Esophagus (tissue), 2 donors: ENCODE measurements at regions not wholly inside any gene's neighbourhood (a gene's known extent, or its start where the extent isn't known, plus 50 kb on each side); places are given as distances from the start of the nearest gene placed in this dataset.
"Not testable (repeated sequence)": the region's sequence is repeated elsewhere in the genome, so short reads cannot be mapped to it uniquely, and the experiment has no call there.

Experiments used
- H3K27ac ChIP-seq, 2 donors: one replicate each; pipeline ENCODE4 v1.5.1; 2013; ENCODE audit warnings: low read depth in 2 of 2, mild to moderate bottlenecking in 2 of 2, inconsistent platforms in 1 of 2, low read length in 1 of 2, moderate library complexity in 1 of 2
- H3K27me3 ChIP-seq, 2 donors: one replicate each; pipeline ENCODE4 v1.6.1; 2013; ENCODE audit warnings: low read length in 2 of 2, control low read depth in 1 of 2, mild to moderate bottlenecking in 1 of 2; ENCODE audit not compliant: insufficient read depth in 2 of 2, control insufficient read depth in 1 of 2
- H3K36me3 ChIP-seq, 2 donors: one replicate each; pipeline ENCODE4 v1.6.1; 2013; ENCODE audit warnings: low read length in 1 of 2; ENCODE audit not compliant: control insufficient read depth in 2 of 2, insufficient read depth in 2 of 2
- H3K4me1 ChIP-seq, 2 donors: one replicate each; pipeline ENCODE4 v1.6.1; 2013; ENCODE audit warnings: low read length in 1 of 2; ENCODE audit not compliant: control insufficient read depth in 2 of 2, insufficient read depth in 2 of 2
- H3K4me3 ChIP-seq, 2 donors: one replicate each; pipeline ENCODE4 v1.5.1; 2013; ENCODE audit warnings: low read length in 2 of 2, mild to moderate bottlenecking in 2 of 2, low read depth in 1 of 2, moderate library complexity in 1 of 2
- H3K9me3 ChIP-seq, 2 donors: one replicate each; pipeline ENCODE4 v1.6.1; 2013; ENCODE audit warnings: mild to moderate bottlenecking in 2 of 2, low read depth in 1 of 2, low read length in 1 of 2, moderate library complexity in 1 of 2; ENCODE audit not compliant: control insufficient read depth in 2 of 2, insufficient read depth in 1 of 2
- WGBS, 2 donors: extraction: QIAGEN DNeasy Blood & Tissue Kit; methylation state at CpG; one replicate each; pipeline ENCODE4 v1.1.7; 2013; 5-methylcytosine and 5-hydroxymethylcytosine counted together
- donor health status: healthy with polysubstance abuse.
- donor health status: Bipolar disorder and iron deficiency.

DNA sequence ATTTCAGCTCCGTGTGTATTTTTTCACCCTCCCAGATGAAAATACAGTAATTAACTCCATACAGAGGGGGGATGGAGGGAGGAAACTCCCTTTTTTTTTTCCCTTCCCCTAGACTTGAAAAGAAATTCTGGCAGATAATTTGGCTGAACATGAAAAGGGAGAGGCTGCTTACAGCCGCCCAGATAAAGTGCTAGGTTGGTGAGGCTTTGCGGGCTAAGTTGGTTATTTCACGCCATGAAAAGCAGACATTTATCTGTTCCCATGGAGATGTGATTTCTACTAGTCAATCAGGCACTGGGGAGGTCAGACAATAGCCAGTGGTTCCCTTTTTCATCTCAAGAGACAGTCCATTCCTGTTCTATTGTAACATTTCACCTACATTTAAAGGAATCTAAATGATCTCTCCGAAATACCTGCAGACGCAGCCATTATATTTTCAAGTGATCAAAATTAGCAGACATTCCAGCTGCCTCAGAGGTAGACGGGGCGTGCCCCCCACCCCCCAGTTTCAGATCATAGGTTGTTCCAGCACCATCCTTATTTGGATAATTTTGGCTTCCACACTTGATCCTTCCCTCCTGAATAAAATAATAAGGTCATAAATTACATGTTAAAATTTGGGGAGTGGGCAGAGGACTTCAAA is 143.9 kb upstream of the ZNF217 start:
- Histone ChIP-seq H3K36me3 (no peaks in the 10 kb centered on the region), H3K4me3 (peak overlapping the region in 1 of 2 donors; percentile 27), H3K27me3 (no peaks in the 10 kb centered on the region), H3K4me1 (peaks cover 0 to 2% of the 10 kb centered on the region in 2 donors), H3K9me3 (no peaks in the 10 kb centered on the region), H3K27ac (peak overlapping the region; percentile 88 to 89)
- WGBS, 2 donors, result 39% methylated on average over 8 of the region's 8 CpGs

DNA sequence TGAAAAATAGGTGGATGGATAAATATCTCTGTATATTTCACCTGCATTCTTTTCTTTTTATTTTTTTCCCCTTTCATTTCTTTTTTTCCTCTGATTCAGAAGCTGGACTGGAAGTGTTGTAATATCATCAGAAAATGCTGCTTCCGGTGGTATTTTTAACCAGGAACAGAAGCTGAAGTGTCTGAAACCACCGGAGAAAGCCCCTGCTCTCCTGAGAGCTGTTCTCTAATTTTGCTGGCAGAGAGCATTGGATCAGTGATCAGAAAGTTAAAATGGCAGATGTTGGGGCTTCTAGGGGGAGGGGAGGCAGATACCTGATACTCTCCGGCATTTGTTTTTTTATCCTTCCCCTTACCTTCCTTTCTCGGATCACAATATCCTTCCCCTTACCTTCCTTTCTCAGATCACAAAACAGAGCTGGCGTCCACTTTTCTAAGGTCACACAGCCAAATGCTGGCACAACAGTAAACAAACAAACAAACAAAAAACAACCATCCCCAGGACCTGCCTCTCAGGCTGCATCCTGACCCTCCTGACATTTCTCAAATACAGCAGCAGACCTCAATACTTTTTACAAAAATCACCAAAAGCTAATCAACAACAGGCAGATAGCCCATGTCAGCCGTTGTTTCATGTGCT is 143.2 kb upstream of the ZNF217 start:
- WGBS, 2 donors, result 21 to 23% methylated on average over 6 of the region's 6 CpGs
- no peaks in the 10 kb centered on the region for H3K36me3 ChIP-seq
- H3K4me3 ChIP-seq, result no peak overlapping the region
- H3K9me3 ChIP-seq, result no peaks in the 10 kb centered on the region
- peaks cover 0 to 2% of the 10 kb centered on the region in 2 donors for H3K4me1 ChIP-seq
- H3K27ac ChIP-seq, result peak overlapping the region; percentile 25 to 68
- H3K27me3 ChIP-seq, result no peaks in the 10 kb centered on the region

DNA sequence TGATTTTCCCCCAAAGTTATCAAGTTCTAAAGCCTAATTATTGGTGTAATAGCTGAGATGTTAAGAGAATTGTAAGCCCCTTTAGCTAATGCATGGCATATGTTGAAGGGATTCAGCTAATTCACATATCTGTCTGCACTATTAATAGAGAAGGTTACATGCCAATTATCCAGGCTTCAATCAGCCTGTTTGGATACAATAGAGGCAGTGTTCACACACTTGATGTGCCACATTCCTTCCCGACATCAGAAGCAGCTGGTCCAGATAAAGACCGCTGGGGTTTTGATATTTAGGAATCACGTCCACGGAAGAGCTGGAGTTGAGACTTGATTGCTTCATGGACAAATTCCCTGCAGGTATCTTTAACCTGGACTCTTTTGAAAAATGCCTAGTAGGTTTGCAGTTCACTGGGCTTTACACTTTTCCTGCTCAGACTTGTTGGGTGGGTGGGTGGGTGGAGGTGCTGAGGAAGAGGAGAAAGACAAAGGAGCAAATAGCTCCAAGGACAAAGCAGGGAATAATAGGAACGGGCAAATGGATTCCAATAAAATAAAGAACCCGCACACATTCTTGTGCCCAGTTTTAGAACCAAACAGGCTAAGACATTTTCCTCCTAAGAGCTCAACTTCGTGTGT is 142.6 kb upstream of the ZNF217 start:
- Histone ChIP-seq H3K4me3 (no peak overlapping the region), H3K4me1 (peaks cover 0 to 2% of the 10 kb centered on the region in 2 donors)

DNA sequence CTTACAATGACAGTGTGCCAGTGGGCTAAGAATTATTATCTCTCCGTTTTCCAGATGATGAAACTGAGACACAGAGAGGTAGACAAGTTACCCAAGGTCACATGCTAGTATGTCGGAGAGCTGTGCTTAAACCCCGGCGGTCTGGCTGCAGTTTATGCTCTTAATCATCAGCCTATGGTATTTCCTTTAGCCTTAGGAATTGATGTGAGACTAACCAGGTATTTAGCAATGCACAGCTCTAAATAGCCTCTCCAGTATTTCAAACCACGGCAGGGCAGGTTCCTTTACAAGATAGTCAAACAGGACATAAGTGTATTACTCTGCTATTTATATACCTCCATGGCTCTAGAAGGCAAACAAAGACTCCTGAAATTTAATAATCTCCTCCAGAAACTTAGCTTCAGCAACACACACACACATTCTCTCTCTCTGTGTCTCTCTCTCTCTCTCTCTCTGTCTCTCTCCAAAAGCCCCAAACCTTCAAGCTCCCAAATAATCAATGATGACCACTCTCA is 142.0 kb upstream of the ZNF217 start:
- 27 to 41% methylated on average over 5 of the region's 5 CpGs for WGBS, 2 donors
- no peaks in the 10 kb centered on the region for H3K27me3 ChIP-seq
- no peaks in the 10 kb centered on the region for H3K9me3 ChIP-seq
- H3K36me3 ChIP-seq, result no peaks in the 10 kb centered on the region
- peaks cover 0 to 2% of the 10 kb centered on the region in 2 donors for H3K4me1 ChIP-seq
- H3K4me3 ChIP-seq, result no peak overlapping the region
- H3K27ac ChIP-seq, result peak overlapping the region in 1 of 2 donors; percentile 19

More for the DNA sequence above, 142.6 kb upstream of the ZNF217 start:
- no peaks in the 10 kb centered on the region for H3K36me3 ChIP-seq
- no peaks in the 10 kb centered on the region for H3K9me3 ChIP-seq
- H3K27ac ChIP-seq, result peak overlapping the region in 1 of 2 donors; percentile 22
- H3K27me3 ChIP-seq, result no peaks in the 10 kb centered on the region
- 44 to 48% methylated on average over 7 of the region's 7 CpGs for WGBS, 2 donors

DNA sequence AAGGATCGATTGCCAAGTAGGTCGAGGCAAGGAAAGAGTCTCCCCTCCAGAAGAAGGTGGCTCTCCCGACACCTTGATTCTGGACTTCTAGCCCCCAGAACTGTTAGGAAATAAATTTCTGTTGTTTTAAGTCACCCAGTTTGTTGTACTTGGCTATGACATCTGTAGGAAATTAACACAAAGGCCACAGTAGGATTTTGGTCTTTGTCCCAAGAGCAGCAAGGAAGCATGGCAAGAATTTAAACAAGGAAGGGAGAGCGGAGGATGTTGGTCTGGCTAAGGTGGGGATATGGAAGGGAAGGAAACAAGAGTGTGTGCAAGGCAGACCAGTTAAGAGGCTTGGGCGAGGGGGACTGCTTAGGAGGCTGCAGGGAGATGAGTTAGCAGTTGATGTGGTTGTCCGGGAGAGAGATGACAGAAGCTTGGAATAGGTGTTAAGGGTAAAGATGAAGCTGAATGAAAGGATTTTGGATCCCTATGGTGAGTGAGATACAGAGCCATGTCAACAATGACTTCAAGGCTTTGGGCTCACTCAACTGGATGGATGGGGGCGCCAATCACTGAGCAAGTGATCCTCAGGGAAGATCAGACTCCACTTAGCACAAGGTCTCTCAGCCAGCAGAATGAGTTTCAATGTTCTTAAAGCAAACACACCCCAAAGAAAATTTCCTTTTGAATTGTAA is 140.5 kb upstream of the ZNF217 start:
- Histone ChIP-seq H3K27ac (no peak overlapping the region), H3K9me3 (no peaks in the 10 kb centered on the region), H3K36me3 (no peaks in the 10 kb centered on the region), H3K27me3 (no peaks in the 10 kb centered on the region), H3K4me1 (peaks cover 0 to 2% of the 10 kb centered on the region in 2 donors), H3K4me3 (no peak overlapping the region)
- WGBS, 2 donors, result 86 to 91% methylated on average over 7 of the region's 7 CpGs

DNA sequence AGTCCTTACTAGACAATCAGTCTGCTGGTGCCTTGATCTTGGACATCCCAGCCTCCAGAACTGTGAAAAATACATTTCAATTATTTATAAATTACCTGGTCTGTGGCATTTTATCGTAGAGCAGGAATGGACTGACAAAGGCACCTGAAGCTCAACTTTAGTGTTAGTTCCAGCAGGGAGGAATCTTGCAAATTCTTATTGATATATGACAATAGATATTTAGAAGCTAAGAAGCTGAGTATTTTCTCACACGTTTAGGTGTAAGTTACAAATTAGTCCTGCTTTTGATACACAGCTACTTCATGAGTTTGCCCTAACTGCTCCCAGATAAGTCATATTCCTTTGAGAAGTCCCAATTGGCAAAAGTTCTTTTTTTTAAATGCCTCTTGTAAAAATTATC is 138.0 kb upstream of the ZNF217 start:
- no peaks in the 10 kb centered on the region for H3K36me3 ChIP-seq
- H3K27ac ChIP-seq, result no peak overlapping the region
- no peak overlapping the region for H3K4me3 ChIP-seq
- no peaks in the 10 kb centered on the region for H3K9me3 ChIP-seq
- H3K27me3 ChIP-seq, result no peaks in the 10 kb centered on the region
- peaks cover 0 to 2% of the 10 kb centered on the region in 2 donors for H3K4me1 ChIP-seq
- 82 to 86% methylated on average over 2 of the region's 2 CpGs for WGBS, 2 donors

DNA sequence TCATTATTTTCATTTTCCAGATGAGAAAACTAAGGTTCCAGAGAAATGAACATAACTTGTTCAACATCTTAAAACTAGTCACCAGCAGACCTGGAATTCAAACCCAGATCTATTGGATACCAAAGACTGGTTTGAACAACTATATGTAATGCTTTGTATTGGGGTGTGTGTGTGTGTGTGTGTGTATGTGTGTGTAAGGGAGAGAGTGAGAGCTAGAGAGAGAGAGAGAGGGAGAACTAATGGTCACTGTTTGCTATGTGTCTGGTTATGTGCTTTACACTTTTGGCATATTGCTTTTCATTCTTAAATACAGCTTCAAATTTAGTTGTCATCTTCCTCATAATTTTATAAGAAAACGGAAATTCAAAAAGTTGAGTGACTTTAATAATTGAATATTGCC is 134.7 kb upstream of the ZNF217 start:
- H3K27ac ChIP-seq, result no peak overlapping the region
- 94 to 100% methylated on average over 1 of the region's 1 CpG for WGBS, 2 donors
- H3K4me3 ChIP-seq, result no peak overlapping the region
- H3K4me1 ChIP-seq, result no peaks in the 10 kb centered on the region
- no peaks in the 10 kb centered on the region for H3K9me3 ChIP-seq
- no peaks in the 10 kb centered on the region for H3K27me3 ChIP-seq
- H3K36me3 ChIP-seq, result no peaks in the 10 kb centered on the region

DNA sequence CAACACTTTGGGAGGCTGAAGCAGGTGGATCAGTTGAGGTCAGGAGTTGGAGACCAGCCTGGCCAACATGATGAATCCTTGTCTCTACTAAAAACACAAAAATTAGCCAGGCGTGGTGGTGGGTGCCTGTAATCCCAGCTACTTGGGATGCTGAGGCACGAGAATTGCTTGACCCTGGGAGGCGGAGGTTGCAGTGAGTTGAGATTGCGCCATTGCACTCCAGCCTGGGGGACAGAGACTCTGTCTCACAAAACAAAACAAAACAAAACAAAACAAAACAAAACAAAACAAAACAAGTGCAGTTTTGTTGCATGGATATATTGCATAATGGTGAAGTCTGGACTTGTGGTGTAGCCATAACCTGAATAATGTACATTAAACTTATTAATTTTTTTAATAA is 133.6 kb upstream of the ZNF217 start:
- not testable (repeated sequence) for H3K9me3 ChIP-seq, H3K27ac ChIP-seq, H3K4me1 ChIP-seq, H3K36me3 ChIP-seq, H3K4me3 ChIP-seq, H3K27me3 ChIP-seq
- 94% methylated on average over 4 of the region's 4 CpGs for WGBS, 2 donors

DNA sequence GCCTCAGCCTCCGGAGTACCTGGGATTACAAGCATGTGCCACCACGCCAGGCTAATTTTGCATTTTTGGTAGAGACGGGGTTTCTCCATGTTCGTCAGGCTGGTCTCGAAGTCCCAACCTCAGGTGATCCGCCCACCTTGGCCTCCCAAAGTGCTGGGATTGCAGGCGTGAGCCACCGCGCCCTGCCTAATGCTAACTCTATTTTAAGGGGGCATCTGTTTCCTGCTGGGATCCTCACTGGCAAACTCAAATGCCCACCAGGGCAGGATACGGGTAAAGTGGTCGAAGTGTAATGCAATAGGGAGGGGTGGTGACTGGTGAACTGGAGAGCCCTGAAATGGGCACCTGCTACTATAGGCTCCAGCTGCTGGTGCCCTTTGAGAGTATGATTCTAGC is 131.9 kb upstream of the ZNF217 start:
- no peaks in the 10 kb centered on the region for H3K4me1 ChIP-seq
- no peak overlapping the region for H3K4me3 ChIP-seq
- no peaks in the 10 kb centered on the region for H3K27me3 ChIP-seq
- 96 to 97% methylated on average over 11 of the region's 11 CpGs for WGBS, 2 donors
- no peaks in the 10 kb centered on the region for H3K36me3 ChIP-seq
- no peak overlapping the region for H3K27ac ChIP-seq
- H3K9me3 ChIP-seq, result no peaks in the 10 kb centered on the region
